H9 (cell line): ENCODE measurements at regions not wholly inside any gene's neighbourhood (a gene's known extent, or its start where the extent isn't known, plus 50 kb on each side); places are given as distances from the start of the nearest gene placed in this dataset.

ENCODE experiments used
- DNase-seq: peaks from one replicate; pipeline ENCODE4 v3.0.0-alpha.2; 2017
- H2AFZ ChIP-seq: one replicate; pipeline ENCODE4 v1.6.1; 2013; ENCODE audit warnings: mild to moderate bottlenecking, low read length, control low read depth, moderate library complexity
- H2AK5ac ChIP-seq: 2 replicates; pipeline ENCODE4 v1.6.1; 2013; ENCODE audit warnings: low read length, control low read depth, mixed read lengths; ENCODE audit not compliant: insufficient read length
- H2BK120ac ChIP-seq: one replicate; pipeline ENCODE4 v1.6.1; 2013; ENCODE audit warnings: low read depth, mild to moderate bottlenecking, low read length, control low read depth, inconsistent platforms; ENCODE audit not compliant: poor library complexity, severe bottlenecking
- H2BK12ac ChIP-seq: 2 replicates; pipeline ENCODE4 v1.6.1; 2013; ENCODE audit warnings: low read length, control low read depth, mixed read lengths, low read depth; ENCODE audit not compliant: insufficient read length
- H2BK15ac ChIP-seq: 2 replicates; pipeline ENCODE4 v1.6.1; 2013; ENCODE audit warnings: low read depth, low read length, control low read depth
- H2BK20ac ChIP-seq: one replicate; pipeline ENCODE4 v1.6.1; 2013; ENCODE audit warnings: low read depth, mild to moderate bottlenecking, low read length, control low read depth, inconsistent platforms; ENCODE audit not compliant: poor library complexity, severe bottlenecking
- H2BK5ac ChIP-seq: 2 replicates; pipeline ENCODE4 v1.6.1; 2013; ENCODE audit warnings: low read length, control low read depth, mixed read lengths; ENCODE audit not compliant: insufficient read length
- H3K14ac ChIP-seq: 2 replicates; pipeline ENCODE4 v1.6.1; 2013; ENCODE audit warnings: low read length, control low read depth; ENCODE audit not compliant: insufficient read depth
- H3K18ac ChIP-seq: 2 replicates; pipeline ENCODE4 v1.6.1; 2013; ENCODE audit warnings: low read depth, mild to moderate bottlenecking, mixed read lengths, low read length, control low read depth; ENCODE audit not compliant: insufficient read length
- H3K23ac ChIP-seq: 2 replicates; pipeline ENCODE4 v1.6.1; 2013; ENCODE audit warnings: low read length, control low read depth, mixed read lengths, low read depth; ENCODE audit not compliant: insufficient read length
- H3K23me2 ChIP-seq: 2 replicates; pipeline ENCODE4 v1.6.1; 2013; ENCODE audit warnings: low read depth, mild to moderate bottlenecking, mixed read lengths, low read length, control low read depth; ENCODE audit not compliant: insufficient read length, poor library complexity, severe bottlenecking
- H3K27ac ChIP-seq: 2 replicates; pipeline ENCODE4 v1.5.1; 2013; ENCODE audit warnings: low read length, control low read depth, mixed read lengths, low read depth; ENCODE audit not compliant: insufficient read length
- H3K27me3 ChIP-seq: 2 replicates; pipeline ENCODE4 v1.6.1; 2013; ENCODE audit warnings: low read length, control low read depth, inconsistent platforms; ENCODE audit not compliant: insufficient read depth
- H3K4ac ChIP-seq: 2 replicates; pipeline ENCODE4 v1.6.1; 2013; ENCODE audit warnings: low read depth, mild to moderate bottlenecking, control low read depth, inconsistent platforms, low read length, moderate library complexity
- H3K4me1 ChIP-seq: 2 replicates; pipeline ENCODE4 v1.6.1; 2013; ENCODE audit warnings: low read length, control low read depth, inconsistent platforms; ENCODE audit not compliant: insufficient read depth
- H3K4me2 ChIP-seq: 2 replicates; pipeline ENCODE4 v1.6.1; 2013; ENCODE audit warnings: low read length, control low read depth, mixed read lengths; ENCODE audit not compliant: insufficient read length, insufficient read depth
- H3K56ac ChIP-seq: 2 replicates; pipeline ENCODE4 v1.6.1; 2013; ENCODE audit warnings: low read depth, mild to moderate bottlenecking, mixed read lengths, low read length, control low read depth; ENCODE audit not compliant: insufficient read length
- H3K79me1 ChIP-seq: 2 replicates; pipeline ENCODE4 v1.6.1; 2013; ENCODE audit warnings: low read depth, mild to moderate bottlenecking, moderate library complexity, low read length, control low read depth, inconsistent platforms; ENCODE audit not compliant: insufficient read depth, poor library complexity, severe bottlenecking
- H3K79me2 ChIP-seq: 2 replicates; pipeline ENCODE4 v1.6.1; 2013; ENCODE audit warnings: low read length, control low read depth, inconsistent platforms; ENCODE audit not compliant: insufficient read depth
- H3K9ac ChIP-seq: 2 replicates; pipeline ENCODE4 v1.6.1; 2013; ENCODE audit warnings: low read length, control low read depth, mixed read lengths; ENCODE audit not compliant: insufficient read length; ENCODE audit errors: extremely low read depth
- H3K9me3 ChIP-seq: one replicate; pipeline ENCODE4 v1.6.1; 2013; ENCODE audit warnings: low read depth, low read length, inconsistent platforms; ENCODE audit not compliant: control insufficient read depth
- H3T11ph ChIP-seq: one replicate; pipeline ENCODE4 v1.6.1; 2013; ENCODE audit warnings: mild to moderate bottlenecking, low read length, control low read depth, inconsistent platforms
- H4K20me1 ChIP-seq: one replicate; pipeline ENCODE4 v1.6.1; 2013; ENCODE audit not compliant: control insufficient read depth, insufficient read length, insufficient read depth
- H4K5ac ChIP-seq: 2 replicates; pipeline ENCODE4 v1.6.1; 2013; ENCODE audit warnings: low read depth, mild to moderate bottlenecking, mixed read lengths, low read length, control low read depth; ENCODE audit not compliant: insufficient read length
- H4K8ac ChIP-seq: replicated peaks from 2 replicates; pipeline ENCODE4 v1.6.1; 2013; ENCODE audit warnings: low read length, control low read depth, mixed read lengths, low read depth; ENCODE audit not compliant: insufficient read length
- H4K91ac ChIP-seq: 2 replicates; pipeline ENCODE4 v1.6.1; 2013; ENCODE audit warnings: low read depth, mild to moderate bottlenecking, moderate library complexity, mixed read lengths, low read length, control low read depth; ENCODE audit not compliant: insufficient read length
- H3K27ac Mint-ChIP-seq, 3 experiments: 2 replicates in 2 of 3; 3 replicates in 1 of 3; pipeline ENCODE4 v1.8.0; 2020 to 2021; ENCODE audit warnings: mixed read lengths in 3 of 3, mild to moderate bottlenecking in 1 of 3, moderate library complexity in 1 of 3
- H3K27me3 Mint-ChIP-seq: 2 replicates; pipeline ENCODE4 v1.8.0; 2021; ENCODE audit warnings: low read depth, mild to moderate bottlenecking, moderate library complexity, mixed read lengths
- H3K36me3 Mint-ChIP-seq, 3 experiments: 2 replicates in 2 of 3; 3 replicates in 1 of 3; pipeline ENCODE4 v1.8.0; 2020 to 2021; ENCODE audit warnings: low read depth in 3 of 3, mixed read lengths in 3 of 3; ENCODE audit not compliant: insufficient read depth in 1 of 3
- H3K4me1 Mint-ChIP-seq, 2 experiments: 2 replicates each; pipeline ENCODE4 v1.8.0; 2020; ENCODE audit warnings: mixed read lengths in 2 of 2
- H3K4me3 Mint-ChIP-seq, 2 experiments: 2 replicates in 1 of 2; 3 replicates in 1 of 2; pipeline ENCODE4 v1.8.0; 2020 to 2021; ENCODE audit warnings: mild to moderate bottlenecking in 2 of 2, mixed read lengths in 2 of 2, moderate library complexity in 1 of 2
- H3K9me3 Mint-ChIP-seq, 2 experiments: 2 replicates in 1 of 2; 3 replicates in 1 of 2; pipeline ENCODE4 v1.8.0; 2020; ENCODE audit warnings: mild to moderate bottlenecking in 2 of 2, mixed read lengths in 2 of 2, moderate library complexity in 1 of 2
- WGBS: extraction: QIAGEN DNeasy Blood & Tissue Kit; methylation state at CpG from one replicate; pipeline ENCODE4 v1.1.7; 2013; ENCODE audit warnings: missing lambda C conversion rate, low lambda C conversion rate, mixed read lengths; ENCODE audit not compliant: insufficient read length; ENCODE audit errors: extremely low coverage; 5-methylcytosine and 5-hydroxymethylcytosine counted together
- TF ChIP-seq, protein P1 (sequence below): fragments of 200-600 bp; sonication (generic); conservative IDR thresholded peaks from 3 replicates; pipeline ENCODE4 v1.8.0; 2021; ENCODE audit warnings: antibody characterized with exemption, mild to moderate bottlenecking

DNA sequence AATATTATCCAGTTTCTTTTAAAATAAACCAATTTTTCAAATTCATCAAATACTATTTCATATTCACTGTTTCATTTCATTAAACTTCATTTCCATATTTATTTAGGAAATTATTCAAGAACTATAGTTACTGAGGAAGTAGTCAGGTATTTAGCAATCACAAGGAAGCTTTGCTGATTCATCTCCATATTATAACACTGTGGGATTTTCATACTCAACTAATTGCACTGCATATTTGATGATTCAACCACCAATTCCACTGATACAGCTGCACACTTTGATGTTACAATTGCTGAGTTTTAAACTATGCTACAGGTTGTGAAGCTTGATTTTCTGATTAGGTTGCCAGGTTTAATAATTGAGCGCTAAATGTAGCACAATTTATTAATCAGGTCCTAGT, 556.8 kb upstream of the SLITRK1 start:
- Histone ChIP-seq H3T11ph (no peak overlapping the region), H3K79me2 (no peaks in the 10 kb centered on the region), H3K56ac (no peak overlapping the region), H2BK20ac (no peak overlapping the region), H4K91ac (no peak overlapping the region), H2BK15ac (no peak overlapping the region), H4K20me1 (no peaks in the 10 kb centered on the region), H3K27me3 (no peaks in the 10 kb centered on the region), H2BK120ac (no peak overlapping the region), H2BK12ac (no peak overlapping the region), H3K4me1 (no peaks in the 10 kb centered on the region), H3K79me1 (no peaks in the 10 kb centered on the region), H2AK5ac (no peak overlapping the region), H3K23ac (no peak overlapping the region), H3K4me2 (no peak overlapping the region), H3K23me2 (no peaks in the 10 kb centered on the region), H3K18ac (no peak overlapping the region), H3K9me3 (no peaks in the 10 kb centered on the region), H4K8ac (no peak overlapping the region), H2AFZ (no peak overlapping the region), H3K4ac (no peak overlapping the region), H3K27ac (no peak overlapping the region), H3K9ac (no peak overlapping the region), H3K14ac (no peak overlapping the region), H2BK5ac (no peak overlapping the region), H4K5ac (no peak overlapping the region)
- H3K4me1 Mint-ChIP-seq, result no peaks in the 10 kb centered on the region
- no peaks in the 10 kb centered on the region for H3K27me3 Mint-ChIP-seq
- WGBS, result no CpG with 5 or more reads among the region's 1 CpG
- TF ChIP-seq, protein P1, sequence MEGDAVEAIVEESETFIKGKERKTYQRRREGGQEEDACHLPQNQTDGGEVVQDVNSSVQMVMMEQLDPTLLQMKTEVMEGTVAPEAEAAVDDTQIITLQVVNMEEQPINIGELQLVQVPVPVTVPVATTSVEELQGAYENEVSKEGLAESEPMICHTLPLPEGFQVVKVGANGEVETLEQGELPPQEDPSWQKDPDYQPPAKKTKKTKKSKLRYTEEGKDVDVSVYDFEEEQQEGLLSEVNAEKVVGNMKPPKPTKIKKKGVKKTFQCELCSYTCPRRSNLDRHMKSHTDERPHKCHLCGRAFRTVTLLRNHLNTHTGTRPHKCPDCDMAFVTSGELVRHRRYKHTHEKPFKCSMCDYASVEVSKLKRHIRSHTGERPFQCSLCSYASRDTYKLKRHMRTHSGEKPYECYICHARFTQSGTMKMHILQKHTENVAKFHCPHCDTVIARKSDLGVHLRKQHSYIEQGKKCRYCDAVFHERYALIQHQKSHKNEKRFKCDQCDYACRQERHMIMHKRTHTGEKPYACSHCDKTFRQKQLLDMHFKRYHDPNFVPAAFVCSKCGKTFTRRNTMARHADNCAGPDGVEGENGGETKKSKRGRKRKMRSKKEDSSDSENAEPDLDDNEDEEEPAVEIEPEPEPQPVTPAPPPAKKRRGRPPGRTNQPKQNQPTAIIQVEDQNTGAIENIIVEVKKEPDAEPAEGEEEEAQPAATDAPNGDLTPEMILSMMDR, result no peak
- no peak overlapping the region for H3K4me3 Mint-ChIP-seq
- H3K36me3 Mint-ChIP-seq, result no peaks in the 10 kb centered on the region; a peak in 1 of 7 replicates
- DNase-seq, result no peak
- H3K27ac Mint-ChIP-seq, result no peak overlapping the region
- peaks cover 0 to 2% of the 10 kb centered on the region in 2 experiments; a peak in 1 of 5 replicates for H3K9me3 Mint-ChIP-seq
